B cell (primary cell): ENCODE measurements at regions not wholly inside any gene's neighbourhood (a gene's known extent, or its start where the extent isn't known, plus 50 kb on each side); places are given as distances from the start of the nearest gene placed in this dataset.

Source experiments
- ATAC-seq: fragments of 200-7000 bp; cut with Tn5 transposase; one replicate; pipeline ENCODE4 v1.10.0; 2021; ENCODE audit warnings: low read depth, mild to moderate bottlenecking, moderate number of reproducible peaks, moderate library complexity
- CTCF ChIA-PET: fragments of 350-600 bp; sonication (Branson Sonifier 250); formaldehyde crosslinking; loops from one replicate; lab custom pipeline; 2021; ENCODE audit warnings: antibody characterized with exemption, inconsistent platforms; lab: Charles Lee
- POLR2A ChIA-PET: fragments of 350-600 bp; sonication (Branson Sonifier 250); formaldehyde crosslinking; loops from one replicate; lab custom pipeline; 2021; ENCODE audit warnings: antibody characterized with exemption; lab: Charles Lee
- DNase-seq: peaks from one replicate; pipeline ENCODE4 v3.0.0; 2013
- H2AFZ ChIP-seq: 2 replicates; pipeline ENCODE4 v1.6.1; 2012; ENCODE audit warnings: mild to moderate bottlenecking, low read depth, low read length; ENCODE audit not compliant: insufficient read depth, poor library complexity, severe bottlenecking
- H3K27ac ChIP-seq, 2 donors: 1 replicate in 1 of 2; 2 replicates in 1 of 2; pipeline ENCODE4 v1.5.1; 2012 to 2013; ENCODE audit warnings: low read length in 2 of 2, mild to moderate bottlenecking in 2 of 2, moderate library complexity in 1 of 2
- H3K27me3 ChIP-seq, 4 experiments: fragments of 200-600 bp in 1 of 4; sonication (generic) in 1 of 4; replicated peaks in 1 of 4; 1 replicate in 2 of 4; 2 replicates in 2 of 4; pipeline versions ENCODE4 v1.6.1 to v1.7.0; 2013 to 2016; ENCODE audit warnings: low read length in 3 of 4, mild to moderate bottlenecking in 2 of 4, mixed read lengths in 1 of 4, moderate library complexity in 1 of 4; ENCODE audit not compliant: insufficient read depth in 4 of 4, control insufficient read depth in 3 of 4; ENCODE audit errors: control extremely low read depth in 1 of 4
- H3K36me3 ChIP-seq, 2 experiments: replicated peaks in 1 of 2; 1 replicate in 1 of 2; 2 replicates in 1 of 2; pipeline versions ENCODE4 v1.6.1 to v1.7.1; 2013; ENCODE audit warnings: low read length in 1 of 2; ENCODE audit not compliant: insufficient read depth in 2 of 2, control insufficient read depth in 1 of 2; ENCODE audit errors: control extremely low read depth in 1 of 2, extremely low read depth in 1 of 2
- H3K4me1 ChIP-seq, 2 donors: fragments of 200-600 bp in 1 of 2; sonication (generic) in 1 of 2; 1 replicate in 1 of 2; 2 replicates in 1 of 2; pipeline versions ENCODE4 v1.5.1 to v1.6.1; 2013 to 2017; ENCODE audit warnings: low read length in 2 of 2; ENCODE audit not compliant: control insufficient read depth in 2 of 2, insufficient read depth in 2 of 2
- H3K4me2 ChIP-seq: replicated peaks from 2 replicates; pipeline ENCODE3; 2012; ENCODE audit warnings: mild to moderate bottlenecking, low read depth, low read length; ENCODE audit not compliant: poor library complexity, severe bottlenecking
- H3K4me3 ChIP-seq, 5 experiments: fragments of 200-600 bp in 1 of 5; sonication (generic) in 1 of 5; 1 replicate in 3 of 5; 2 replicates in 2 of 5; pipeline versions ENCODE4 v1.5.1 to v1.7.0; 2011 to 2016; ENCODE audit warnings: low read length in 4 of 5, mild to moderate bottlenecking in 4 of 5, low read depth in 2 of 5, control low read depth in 1 of 5, moderate library complexity in 1 of 5; ENCODE audit not compliant: insufficient read depth in 1 of 5; ENCODE audit errors: control extremely low read depth in 1 of 5, extremely low read depth in 1 of 5
- H3K79me2 ChIP-seq: fragments of 200-600 bp; sonication (generic); one replicate; pipeline ENCODE4 v1.6.0; 2016; ENCODE audit warnings: low read length; ENCODE audit not compliant: control insufficient read depth, insufficient read depth
- H3K9ac ChIP-seq: fragments of 200-600 bp; sonication (generic); 2 replicates; pipeline ENCODE4 v1.6.1; 2017; ENCODE audit warnings: mild to moderate bottlenecking, low read length, moderate library complexity
- H3K9me3 ChIP-seq, 3 donors: one replicate each; pipeline versions ENCODE4 v1.6.1 to v1.7.1; 2013; ENCODE audit warnings: low read length in 2 of 3; ENCODE audit not compliant: control insufficient read depth in 2 of 3, insufficient read depth in 1 of 3; ENCODE audit errors: control extremely low read depth in 1 of 3
- H4K20me1 ChIP-seq: 2 replicates; pipeline ENCODE4 v1.6.0; 2012; ENCODE audit warnings: mild to moderate bottlenecking, low read length; ENCODE audit not compliant: insufficient read depth, control insufficient read depth, poor library complexity, severe bottlenecking
- H3K27ac Mint-ChIP-seq: one replicate; pipeline ENCODE4 v1.8.0; 2021; ENCODE audit warnings: mixed read lengths
- H3K27me3 Mint-ChIP-seq: one replicate; pipeline ENCODE4 v1.8.0; 2021; ENCODE audit warnings: mixed read lengths
- H3K4me1 Mint-ChIP-seq: one replicate; pipeline ENCODE4 v1.8.0; 2021; ENCODE audit warnings: mixed read lengths
- H3K4me3 Mint-ChIP-seq: one replicate; pipeline ENCODE4 v1.8.0; 2021; ENCODE audit warnings: mixed read lengths
- H3K9me3 Mint-ChIP-seq: one replicate; pipeline ENCODE4 v1.8.0; 2022; ENCODE audit warnings: mixed read lengths; ENCODE audit not compliant: insufficient read depth
- EZH2 ChIP-seq: IDR thresholded peaks from 2 replicates; pipeline ENCODE4 v1.6.1; 2012; ENCODE audit warnings: borderline replicate concordance, low read depth, mild to moderate bottlenecking, moderate library complexity, low read length; ENCODE audit not compliant: insufficient read depth, poor library complexity, severe bottlenecking
- WGBS: methylation state at CpG from one replicate; pipeline ENCODE4 v1.1.5; 2013; ENCODE audit warnings: missing lambda C conversion rate; ENCODE audit not compliant: insufficient coverage; 5-methylcytosine and 5-hydroxymethylcytosine counted together
- intact Hi-C: fragments of 100-400 bp; cut with micrococcal nuclease; formaldehyde crosslinking; loops from one replicate; pipeline ENCODE4 v1.10.0; 2022
- TF ChIP-seq, protein P1 (sequence below): fragments of 200-600 bp; IDR thresholded peaks from one replicate; pipeline ENCODE4 v1.8.0; 2022; ENCODE audit warnings: antibody characterized with exemption, mild to moderate bottlenecking

DNA sequence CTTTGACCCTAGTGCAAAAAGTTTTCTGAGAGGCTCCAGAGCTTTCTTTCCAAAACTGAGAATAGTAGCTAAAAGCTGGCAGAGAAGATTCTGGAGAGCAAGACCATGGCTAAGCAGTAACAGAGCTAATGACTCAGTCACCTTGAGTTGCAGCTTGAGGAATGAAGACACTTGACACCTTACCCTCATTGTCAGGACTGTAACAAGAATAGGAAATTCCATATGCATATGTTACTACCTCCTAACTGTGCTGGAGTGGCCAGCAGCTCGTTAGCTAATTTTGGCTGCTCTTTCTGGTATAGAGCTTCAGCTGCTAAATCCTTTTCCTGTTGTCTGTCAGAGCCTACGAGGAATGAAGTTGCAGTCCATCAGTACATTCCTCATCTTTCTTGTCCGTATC, 68.6 kb upstream of the LHCGR start:
- Histone ChIP-seq H3K36me3 (no peaks in the 10 kb centered on the region), H3K4me3 (no peak overlapping the region), H3K79me2 (no peaks in the 10 kb centered on the region), H3K27ac (no peak overlapping the region), H3K9me3 (peaks cover 0 to 13% (median 0%) of the 10 kb centered on the region in 3 donors), H2AFZ (no peak overlapping the region), H4K20me1 (no peaks in the 10 kb centered on the region), H3K4me1 (no peaks in the 10 kb centered on the region), H3K9ac (no peak overlapping the region), H3K4me2 (no peak overlapping the region), H3K27me3 (no peaks in the 10 kb centered on the region)
- POLR2A ChIA-PET, result no interaction called here
- Mint-ChIP-seq H3K4me1 (no peaks in the 10 kb centered on the region), H3K27ac (no peak overlapping the region), H3K4me3 (no peak overlapping the region), H3K27me3 (peaks cover 8% of the 10 kb centered on the region), H3K9me3 (no peaks in the 10 kb centered on the region)
- intact Hi-C loops, result no loop called here
- no peak for TF ChIP-seq EZH2
- ATAC-seq (no peak), DNase-seq (no peak)
- CTCF ChIA-PET, result no interaction called here
- 69% methylated on average over 3 of the region's 3 CpGs for WGBS

DNA sequence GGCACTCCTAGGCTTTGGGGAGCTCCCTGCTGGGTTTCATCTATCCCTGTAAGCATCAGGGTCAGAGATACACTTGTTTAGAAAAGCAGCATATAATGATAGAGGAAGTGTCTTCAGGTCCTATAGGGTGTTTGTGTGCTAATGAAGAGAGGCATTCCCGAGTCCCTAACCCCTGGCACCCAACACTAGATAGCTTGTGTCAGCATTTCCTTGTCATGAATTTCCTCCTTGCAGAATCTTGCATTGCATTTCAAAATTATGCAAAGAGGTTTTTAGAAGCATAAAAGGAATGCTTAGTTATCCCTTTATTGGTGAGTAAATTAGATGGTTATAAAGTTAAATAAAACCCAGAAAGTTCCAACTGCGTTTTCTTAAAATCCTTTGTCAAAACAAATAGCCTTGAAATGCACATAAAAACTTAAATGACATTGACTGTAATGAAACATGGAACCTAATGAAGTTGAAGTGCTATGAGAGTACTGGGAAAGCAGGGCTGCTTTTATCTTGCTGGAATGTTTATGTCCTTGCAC, 63.7 kb upstream of the LHCGR start:
- H3K4me3 Mint-ChIP-seq, result no peak overlapping the region
- no peaks in the 10 kb centered on the region for H3K4me1 ChIP-seq
- no peaks in the 10 kb centered on the region for H3K9me3 Mint-ChIP-seq
- peaks cover 18% of the 10 kb centered on the region for H3K27me3 Mint-ChIP-seq
- no peak overlapping the region for H3K9ac ChIP-seq
- no peak overlapping the region for H2AFZ ChIP-seq
- no peak for DNase-seq
- H3K27ac ChIP-seq, result no peak overlapping the region
- H3K4me1 Mint-ChIP-seq, result no peaks in the 10 kb centered on the region
- WGBS, result no CpG with 5 or more reads among the region's 2 CpGs
- H3K36me3 ChIP-seq, result no peaks in the 10 kb centered on the region
- CTCF ChIA-PET, result no interaction called here
- H3K4me2 ChIP-seq, result no peak overlapping the region
- TF ChIP-seq, protein P1, sequence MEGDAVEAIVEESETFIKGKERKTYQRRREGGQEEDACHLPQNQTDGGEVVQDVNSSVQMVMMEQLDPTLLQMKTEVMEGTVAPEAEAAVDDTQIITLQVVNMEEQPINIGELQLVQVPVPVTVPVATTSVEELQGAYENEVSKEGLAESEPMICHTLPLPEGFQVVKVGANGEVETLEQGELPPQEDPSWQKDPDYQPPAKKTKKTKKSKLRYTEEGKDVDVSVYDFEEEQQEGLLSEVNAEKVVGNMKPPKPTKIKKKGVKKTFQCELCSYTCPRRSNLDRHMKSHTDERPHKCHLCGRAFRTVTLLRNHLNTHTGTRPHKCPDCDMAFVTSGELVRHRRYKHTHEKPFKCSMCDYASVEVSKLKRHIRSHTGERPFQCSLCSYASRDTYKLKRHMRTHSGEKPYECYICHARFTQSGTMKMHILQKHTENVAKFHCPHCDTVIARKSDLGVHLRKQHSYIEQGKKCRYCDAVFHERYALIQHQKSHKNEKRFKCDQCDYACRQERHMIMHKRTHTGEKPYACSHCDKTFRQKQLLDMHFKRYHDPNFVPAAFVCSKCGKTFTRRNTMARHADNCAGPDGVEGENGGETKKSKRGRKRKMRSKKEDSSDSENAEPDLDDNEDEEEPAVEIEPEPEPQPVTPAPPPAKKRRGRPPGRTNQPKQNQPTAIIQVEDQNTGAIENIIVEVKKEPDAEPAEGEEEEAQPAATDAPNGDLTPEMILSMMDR, result no peak
- TF ChIP-seq EZH2, result no peak
- no peaks in the 10 kb centered on the region for H3K79me2 ChIP-seq
- no peak overlapping the region for H3K27ac Mint-ChIP-seq
- H3K9me3 ChIP-seq, result no peaks in the 10 kb centered on the region
- ATAC-seq, result no peak
- no peaks in the 10 kb centered on the region for H3K27me3 ChIP-seq
- no peaks in the 10 kb centered on the region for H4K20me1 ChIP-seq
- H3K4me3 ChIP-seq, result no peak overlapping the region
- intact Hi-C loops, result no loop called here
- POLR2A ChIA-PET, result no interaction called here
